Retina (tissue), 1 donor: ENCODE measurements at regions not wholly inside any gene's neighbourhood (a gene's known extent, or its start where the extent isn't known, plus 50 kb on each side); places are given as distances from the start of the nearest gene placed in this dataset.
"Not testable (repeated sequence)": the region's sequence is repeated elsewhere in the genome, so short reads cannot be mapped to it uniquely, and the experiment has no call there.

Experiments
- DNase-seq: peaks from one replicate; pipeline ENCODE4 v3.0.0-alpha.2; 2016

DNA sequence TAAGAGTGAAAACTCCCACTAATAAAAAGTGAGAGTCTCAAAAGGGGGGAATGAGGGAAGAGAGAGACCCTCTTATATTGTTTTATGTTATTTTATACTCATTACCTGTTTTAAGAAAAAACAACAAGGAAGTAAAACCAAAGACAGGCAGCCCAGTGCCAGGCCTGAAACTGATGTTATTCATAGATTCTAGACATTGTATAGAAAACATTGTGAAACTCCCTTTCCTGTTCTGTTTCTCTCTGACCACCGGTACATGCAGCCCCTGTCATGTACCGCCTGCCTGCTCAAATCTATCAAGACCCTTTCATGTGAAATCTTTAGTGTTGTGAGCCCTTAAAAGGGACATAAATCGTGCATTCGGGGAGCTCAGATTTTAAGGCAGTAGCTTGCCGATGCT, 216.4 kb upstream of the CNTN3 start:
- not testable (repeated sequence) for DNase-seq

- not testable (repeated sequence) for DNase-seq
Observed at GRCh38 chr3:74825404-74825803, 210.9 kb upstream of the CNTN3 start.

DNA sequence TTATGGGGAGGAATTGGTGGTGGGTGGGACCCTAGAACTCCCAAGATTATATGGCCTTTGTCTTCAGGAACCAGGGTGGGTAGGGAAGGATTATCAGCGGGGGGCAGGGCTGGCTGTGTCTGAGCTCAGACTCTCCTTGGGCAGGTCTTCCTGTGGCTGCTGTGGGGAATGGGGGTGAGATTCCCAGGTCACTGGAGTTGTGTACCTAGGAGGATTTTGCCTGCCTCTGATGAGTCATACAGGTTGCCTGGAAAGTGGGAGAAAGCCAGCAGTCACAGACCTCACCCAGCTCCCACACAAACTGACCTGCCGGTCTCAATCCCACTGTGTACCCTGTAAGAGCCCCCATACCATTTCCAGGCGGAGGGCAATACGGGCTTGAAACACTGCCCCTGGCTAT, 209.9 kb upstream of the CNTN3 start:
- no peak for DNase-seq

GRCh38 chr3:74814181-74814580, 199.7 kb upstream of the CNTN3 start:
- no peak for DNase-seq

- DNase-seq: no peak
Observed at GRCh38 chr3:74812756-74813155, 198.3 kb upstream of the CNTN3 start.

- no peak for DNase-seq
Observed at GRCh38 chr3:74808506-74809275, 194.2 kb upstream of the CNTN3 start.

- DNase-seq: no peak
Observed at GRCh38 chr3:74801924-74802323, 187.5 kb upstream of the CNTN3 start.

DNA sequence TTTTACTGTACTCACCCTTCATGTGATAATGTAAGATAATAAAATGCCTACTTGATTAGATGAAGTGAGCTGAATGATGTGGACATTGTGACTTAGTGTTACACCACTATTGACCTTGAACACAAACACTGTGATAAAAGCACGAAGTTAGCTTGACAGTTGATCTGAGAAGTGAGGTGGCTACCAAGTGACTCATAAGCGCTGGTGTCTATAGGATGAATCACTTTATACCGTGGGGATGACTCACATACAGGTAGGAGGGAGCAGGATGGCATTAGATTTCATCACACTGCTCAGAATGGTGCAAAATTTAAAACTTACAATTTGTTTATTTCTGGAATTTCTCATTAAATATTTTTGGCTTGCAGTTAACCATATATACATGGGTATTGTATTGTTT, 174.7 kb upstream of the CNTN3 start:
- DNase-seq: no peak

- DNase-seq: peak; percentile 55
Observed at GRCh38 chr3:74787011-74787410, 172.6 kb upstream of the CNTN3 start.

DNA sequence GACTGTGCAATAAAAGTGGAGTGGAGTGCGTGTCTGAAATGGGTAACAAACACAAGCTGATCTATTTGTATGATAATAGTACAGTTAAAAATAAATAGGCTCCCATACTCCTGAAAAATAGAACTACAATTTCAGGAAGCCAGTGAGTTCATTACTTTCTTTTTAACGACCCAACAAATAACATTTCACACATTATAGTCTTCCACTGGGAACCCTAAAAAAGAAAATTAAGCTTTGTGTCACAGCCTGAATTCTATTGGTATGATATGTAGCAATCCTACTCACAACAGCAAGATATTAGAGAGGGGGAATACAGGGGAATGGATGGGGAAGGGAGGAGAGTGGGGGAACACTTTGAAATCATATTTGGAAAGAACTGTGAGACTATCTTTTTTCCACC, 156.9 kb upstream of the CNTN3 start:
- DNase-seq: no peak

- no peak for DNase-seq
Observed at GRCh38 chr3:74768010-74768409, 153.6 kb upstream of the CNTN3 start.

GRCh38 chr3:74766405-74766804, 151.9 kb upstream of the CNTN3 start:
- DNase-seq: no peak

- no peak for DNase-seq
Observed at GRCh38 chr3:74763830-74764229, 149.4 kb upstream of the CNTN3 start.

DNA sequence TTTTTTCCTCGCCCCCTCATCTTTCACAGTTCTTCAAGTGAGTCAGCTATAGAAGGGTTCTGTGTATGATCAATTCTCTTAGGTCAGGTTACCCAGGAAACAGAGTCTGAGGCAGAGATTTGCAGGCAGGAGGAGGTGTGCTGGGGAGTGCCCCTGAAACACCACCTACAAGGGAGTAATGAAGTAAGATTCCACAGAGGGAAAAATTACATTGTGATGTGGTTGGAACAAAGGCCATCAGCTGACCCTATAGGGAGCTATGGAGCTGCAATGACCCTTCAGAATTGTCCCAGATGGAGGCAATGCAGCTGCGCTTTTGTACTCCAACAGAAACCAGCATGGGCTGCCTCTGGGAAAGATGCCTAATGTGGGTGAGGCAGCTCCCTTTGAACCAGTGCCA, 142.2 kb upstream of the CNTN3 start:
- DNase-seq: peak; percentile 12

DNA sequence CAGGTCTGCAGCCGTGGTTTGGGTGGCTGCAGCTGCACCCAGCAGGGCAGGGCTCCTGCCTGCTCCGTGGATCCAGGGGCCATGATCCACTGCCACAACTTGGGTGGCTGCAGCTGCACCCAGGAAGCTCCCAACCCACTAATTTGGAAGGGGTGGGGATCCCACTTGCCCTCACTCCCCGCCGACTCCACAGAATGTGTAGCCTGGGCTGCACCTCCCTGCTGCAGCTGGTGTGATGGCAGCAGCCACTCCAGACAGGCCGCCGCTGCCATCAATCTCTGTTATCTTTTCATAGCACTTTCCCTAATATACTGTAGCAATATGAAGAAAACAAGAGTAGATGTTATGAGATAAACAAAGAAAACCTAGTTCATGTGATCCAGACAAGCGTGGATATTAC, 137.8 kb upstream of the CNTN3 start:
- no peak for DNase-seq

- DNase-seq: no peak
Observed at GRCh38 chr3:74751775-74752174, 137.3 kb upstream of the CNTN3 start.

GRCh38 chr3:74750901-74751300, 136.4 kb upstream of the CNTN3 start:
- DNase-seq: no peak

- no peak for DNase-seq
Observed at GRCh38 chr3:74739242-74739641, 124.8 kb upstream of the CNTN3 start.

DNA sequence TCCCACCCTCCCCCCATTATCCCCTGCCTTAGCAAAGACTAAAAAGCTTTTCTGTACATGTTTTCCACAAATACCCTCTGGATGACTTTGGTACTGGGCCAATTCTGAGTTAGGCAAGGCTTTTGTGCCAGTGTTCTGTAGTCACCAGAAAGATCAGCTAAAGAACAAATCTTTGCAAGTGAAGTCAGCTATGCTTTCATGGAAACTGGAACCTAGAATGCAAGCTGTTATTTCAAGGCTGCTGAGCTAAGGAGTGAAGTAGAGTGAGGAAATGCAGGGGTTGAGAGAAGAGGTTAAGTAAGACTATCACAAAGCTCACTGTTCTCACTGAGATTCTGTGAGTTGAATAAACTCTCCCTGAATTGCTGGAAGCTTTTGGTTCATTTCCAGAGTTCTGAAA, 107.8 kb upstream of the CNTN3 start:
- DNase-seq: no peak

- DNase-seq: no peak
Observed at GRCh38 chr3:74713977-74714376, 99.5 kb upstream of the CNTN3 start.

- DNase-seq: no peak
Observed at GRCh38 chr3:74711913-74712512, 97.6 kb upstream of the CNTN3 start.

DNA sequence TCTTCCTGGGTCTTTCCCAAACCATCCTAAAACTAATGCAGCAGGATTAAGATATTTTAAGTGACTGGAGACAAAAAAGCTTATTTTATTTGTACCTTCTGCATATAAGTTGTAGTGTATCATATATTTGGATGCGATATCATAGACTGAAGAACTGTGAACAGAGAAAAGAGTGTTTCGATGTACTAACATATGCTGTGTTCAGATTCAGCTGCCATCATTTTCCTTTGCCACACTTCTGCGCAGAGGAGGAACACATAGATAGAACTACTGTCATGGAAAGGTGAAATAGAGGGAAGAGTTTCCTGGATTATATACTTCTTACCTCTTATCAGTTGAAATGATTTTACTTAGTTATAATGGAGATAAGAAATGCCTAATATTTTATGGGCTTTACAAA, 95.5 kb upstream of the CNTN3 start:
- no peak for DNase-seq

DNA sequence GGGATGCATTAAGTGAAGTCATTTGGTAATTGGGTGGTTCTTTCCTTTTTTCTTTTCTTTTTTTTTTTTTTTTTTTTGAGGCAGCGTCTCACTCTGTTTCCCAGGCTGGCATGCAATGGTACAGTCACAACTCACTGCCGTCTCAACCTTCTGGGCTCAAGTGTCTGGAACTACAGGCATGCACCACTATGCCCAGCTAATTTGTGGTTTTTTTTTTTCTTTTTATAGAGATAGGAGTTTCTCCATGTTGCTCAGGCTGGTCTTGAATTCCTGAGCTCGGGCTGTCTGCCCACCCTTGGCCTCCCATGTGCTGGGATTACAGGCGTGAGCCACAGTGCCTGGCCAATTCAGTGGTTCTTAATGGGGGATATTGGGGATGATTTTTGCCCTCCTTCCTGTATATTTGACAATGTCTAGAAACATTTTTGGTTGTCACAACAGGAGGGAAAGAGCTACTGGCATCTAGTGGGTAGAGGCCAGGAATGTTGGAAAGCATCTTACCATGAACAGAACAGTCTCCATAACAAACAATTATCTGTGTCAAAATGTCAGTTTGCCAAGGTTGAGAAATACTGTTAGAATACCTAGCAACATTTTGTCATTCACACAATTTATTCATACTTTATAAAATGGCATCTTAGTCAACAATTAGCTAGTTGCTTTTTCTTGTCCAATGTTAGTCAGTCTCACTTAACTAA, 79.4 kb upstream of the CNTN3 start:
- DNase-seq: no peak

- no peak for DNase-seq
Observed at GRCh38 chr3:74693251-74693650, 78.8 kb upstream of the CNTN3 start.
